DMS153 (cell line): ENCODE measurements at regions not wholly inside any gene's neighbourhood (a gene's known extent, or its start where the extent isn't known, plus 50 kb on each side); places are given as distances from the start of the nearest gene placed in this dataset.
"Not testable (repeated sequence)": the region's sequence is repeated elsewhere in the genome, so short reads cannot be mapped to it uniquely, and the experiment has no call there.

Experiments
- DNase-seq: peaks from one replicate; lab custom pipeline; 2025; lab: John Stamatoyannopoulos, UW

GRCh38 chr2:238599549-238600505 lies 173.1 kb downstream of the ASB1 start:
- no peak for DNase-seq

- no peak for DNase-seq
Observed at GRCh38 chr2:238600506-238601432, 174.0 kb downstream of the ASB1 start.

GRCh38 chr2:238601433-238602222 lies 174.9 kb downstream of the ASB1 start:
- DNase-seq, result no peak

GRCh38 chr2:238602223-238602960 lies 175.7 kb downstream of the ASB1 start:
- DNase-seq, result no peak

GRCh38 chr2:238603596-238603995 lies 176.9 kb downstream of the ASB1 start:
- DNase-seq, result no peak

GRCh38 chr2:238606311-238606710 lies 179.6 kb downstream of the ASB1 start:
- DNase-seq, result no peak

GRCh38 chr2:238613610-238614009 lies 186.9 kb downstream of the ASB1 start:
- no peak for DNase-seq

GRCh38 chr2:238614376-238614775 lies 187.6 kb downstream of the ASB1 start:
- no peak for DNase-seq

- DNase-seq, result no peak
Observed at GRCh38 chr2:238615187-238615586, 188.5 kb downstream of the ASB1 start.

GRCh38 chr2:238616681-238617080 lies 190.0 kb downstream of the ASB1 start:
- DNase-seq, result no peak

GRCh38 chr2:238618494-238619283 lies 192.0 kb downstream of the ASB1 start:
- DNase-seq, result not testable (repeated sequence)

- no peak for DNase-seq
Observed at GRCh38 chr2:238627899-238628298, 201.2 kb downstream of the ASB1 start.

- DNase-seq, result no peak
Observed at GRCh38 chr2:238629064-238629463, 202.3 kb downstream of the ASB1 start.

- DNase-seq, result no peak
Observed at GRCh38 chr2:238631491-238632180, 204.9 kb downstream of the ASB1 start.

GRCh38 chr2:238632181-238633060 lies 205.7 kb downstream of the ASB1 start:
- no peak for DNase-seq

- no peak for DNase-seq
Observed at GRCh38 chr2:238633426-238634328, 206.9 kb downstream of the ASB1 start.

- no peak for DNase-seq
Observed at GRCh38 chr2:238634701-238635357, 208.1 kb downstream of the ASB1 start.
